ENCODE measurements at regions not wholly inside any gene's neighbourhood (a gene's known extent, or its start where the extent isn't known, plus 50 kb on each side); places are given as distances from the start of the nearest gene placed in this dataset.

DNA sequence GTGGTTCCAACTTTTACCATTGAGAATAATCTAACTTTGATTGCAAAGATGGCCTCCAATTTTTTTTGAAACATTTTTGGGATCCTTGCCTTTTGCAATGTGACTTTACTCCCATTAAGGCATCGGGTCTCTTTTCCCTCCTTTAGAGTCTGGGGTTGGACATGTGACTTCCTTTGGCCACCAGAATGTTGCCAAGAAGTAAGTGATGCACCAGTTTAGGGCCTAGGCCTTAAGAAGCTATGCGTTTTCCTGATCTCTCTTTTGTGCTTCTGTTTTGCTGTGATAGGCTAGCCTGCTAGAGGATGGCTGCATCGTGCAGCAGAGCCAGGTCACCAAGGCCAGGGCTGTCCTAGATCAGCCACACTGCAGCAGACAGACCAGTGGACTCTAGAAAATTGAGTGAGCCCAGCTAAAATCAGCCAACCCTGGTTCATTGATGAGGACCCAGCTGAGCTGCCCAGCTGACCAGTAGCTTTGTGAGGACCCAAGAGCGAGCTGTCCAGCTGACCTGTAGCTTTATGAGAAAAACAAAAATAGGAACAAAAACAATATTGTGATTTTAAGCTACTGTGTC is 594.0 kb upstream of the JAG1 start:
- no peak for DNase-seq

DNA sequence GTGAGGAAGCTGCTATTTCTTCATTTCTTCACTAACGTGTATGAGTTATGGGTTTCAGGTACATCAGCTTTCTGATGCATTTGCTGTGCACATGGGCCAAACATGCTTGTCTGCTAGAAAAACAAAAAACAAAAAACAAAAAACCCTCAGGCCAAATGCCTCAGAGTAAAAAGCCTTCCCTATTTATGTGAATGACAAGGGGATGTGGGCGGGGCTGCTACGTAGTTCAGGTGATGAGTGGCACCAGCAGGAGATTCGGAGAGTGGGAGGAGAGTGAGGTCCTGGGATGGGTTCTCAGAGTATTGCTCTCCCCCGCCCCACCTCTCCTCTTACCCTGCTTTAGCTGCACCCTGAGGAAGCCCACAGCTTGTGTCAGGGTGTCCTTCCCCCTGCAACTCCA is 596.8 kb upstream of the JAG1 start:
- DNase-seq = no peak

DNA sequence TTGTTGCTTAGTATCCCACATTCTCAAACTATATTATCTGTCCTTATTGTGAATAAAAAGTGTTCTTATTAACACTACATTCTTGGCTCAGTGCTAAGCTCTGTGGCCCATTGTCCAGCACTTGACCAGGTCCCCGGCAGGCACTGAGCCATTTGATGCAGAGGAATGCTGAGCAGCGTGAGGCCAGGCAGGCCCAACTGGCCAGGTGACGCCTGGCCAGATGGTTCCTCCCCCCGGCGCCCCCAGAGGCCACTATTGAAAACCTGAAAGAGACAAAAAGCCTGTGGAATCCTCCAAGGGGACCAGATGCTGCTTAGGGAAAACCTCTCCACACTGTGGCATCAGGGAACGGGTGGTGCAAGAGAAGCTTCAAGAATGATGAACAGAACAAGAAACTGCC is 597.5 kb upstream of the JAG1 start:
- no peak for DNase-seq

DNA sequence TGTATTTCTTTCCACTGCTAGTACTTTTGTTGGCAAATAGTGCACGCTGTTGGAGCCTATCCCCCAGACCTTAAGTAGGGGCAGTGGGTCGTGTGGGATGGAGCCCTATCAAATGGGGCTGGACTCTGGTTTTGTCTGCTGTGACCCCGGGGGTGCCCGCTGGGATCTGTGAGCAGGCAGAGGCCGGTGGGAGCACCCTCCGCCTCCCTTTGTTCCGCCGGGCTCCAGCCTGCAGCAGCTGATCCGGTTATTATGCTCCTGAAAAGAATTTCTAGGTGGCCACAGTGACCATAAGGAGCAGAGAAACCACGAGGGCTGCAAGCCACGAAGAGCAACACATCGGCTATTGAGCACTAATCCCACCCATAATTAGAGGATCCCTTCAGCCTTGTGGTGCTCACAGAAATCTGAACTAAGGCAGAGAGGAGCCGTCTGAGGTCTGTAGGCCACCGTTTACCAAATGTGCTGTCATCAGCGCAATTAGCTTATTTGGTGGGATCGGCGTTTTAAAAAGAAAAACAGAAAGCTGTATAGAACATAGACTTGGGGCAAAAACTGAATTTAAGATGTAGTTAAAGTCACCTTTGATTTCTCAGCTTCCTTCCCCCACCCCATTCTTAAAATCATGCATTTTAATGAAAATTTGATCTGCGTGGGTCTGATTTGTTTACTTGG is 598.3 kb upstream of the JAG1 start:
- DNase-seq = no peak

DNA sequence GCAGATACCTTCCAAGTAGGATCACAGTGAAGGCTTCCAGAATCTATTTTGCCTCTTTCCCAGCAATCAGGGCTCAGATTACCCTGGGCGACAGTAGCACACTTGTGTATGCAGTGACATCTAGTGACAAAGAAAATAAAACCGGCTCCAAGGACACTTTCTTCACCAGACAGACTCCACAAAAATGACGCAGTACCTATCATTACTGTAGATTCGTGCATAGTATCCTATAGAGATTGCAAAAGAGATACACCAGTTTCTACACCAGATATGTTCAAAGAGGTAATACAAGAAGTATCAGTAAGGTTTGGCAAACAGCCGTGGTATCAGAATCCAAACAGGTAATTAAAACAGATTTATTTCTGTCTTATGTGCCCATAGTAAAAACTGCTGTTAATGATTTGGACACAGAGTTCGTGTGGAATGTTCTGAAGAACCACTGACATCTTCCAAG is 600.4 kb upstream of the JAG1 start:
- peak; percentile 71 for DNase-seq

DNA sequence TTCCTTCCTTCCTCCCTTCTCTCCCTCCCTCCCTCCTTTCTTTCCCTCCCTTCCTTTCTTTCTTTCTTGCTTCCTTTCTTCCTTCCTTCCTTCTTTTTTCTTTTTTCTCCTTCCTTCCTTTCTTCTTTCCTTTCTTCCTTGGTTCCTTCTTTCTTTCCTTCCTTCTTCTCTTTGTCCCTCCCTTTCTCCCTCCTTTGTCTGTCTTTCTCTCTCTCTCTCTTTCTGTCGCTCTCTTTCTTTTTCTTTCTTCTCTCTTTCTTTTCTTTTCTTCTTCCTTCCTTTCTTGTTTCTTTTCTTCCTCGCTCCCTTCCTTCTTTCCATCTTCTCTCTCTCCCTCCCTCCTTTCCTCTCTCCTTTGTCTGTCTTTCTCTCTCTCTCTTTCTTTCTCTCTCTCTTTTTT is 601.9 kb upstream of the JAG1 start:
- no peak for DNase-seq

DNA sequence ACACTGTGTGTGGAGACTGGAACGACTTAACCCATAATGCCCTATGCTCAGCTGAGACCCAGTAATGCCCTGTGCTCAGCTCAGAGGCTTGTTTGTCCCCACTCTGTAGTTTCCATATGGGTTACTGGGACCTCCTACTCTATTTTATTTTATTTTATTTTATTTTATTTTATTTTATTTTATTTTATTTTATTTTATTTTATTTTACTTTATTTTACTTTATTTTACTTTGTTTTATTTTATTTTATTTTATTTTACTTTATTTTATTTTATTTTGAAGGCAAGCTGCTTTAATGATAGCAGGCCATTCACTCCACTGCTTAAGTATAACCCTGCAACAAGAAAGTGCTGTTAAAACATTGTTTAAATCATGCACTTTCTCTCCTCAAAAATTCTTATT is 603.4 kb upstream of the JAG1 start:
- no peak for DNase-seq

DNA sequence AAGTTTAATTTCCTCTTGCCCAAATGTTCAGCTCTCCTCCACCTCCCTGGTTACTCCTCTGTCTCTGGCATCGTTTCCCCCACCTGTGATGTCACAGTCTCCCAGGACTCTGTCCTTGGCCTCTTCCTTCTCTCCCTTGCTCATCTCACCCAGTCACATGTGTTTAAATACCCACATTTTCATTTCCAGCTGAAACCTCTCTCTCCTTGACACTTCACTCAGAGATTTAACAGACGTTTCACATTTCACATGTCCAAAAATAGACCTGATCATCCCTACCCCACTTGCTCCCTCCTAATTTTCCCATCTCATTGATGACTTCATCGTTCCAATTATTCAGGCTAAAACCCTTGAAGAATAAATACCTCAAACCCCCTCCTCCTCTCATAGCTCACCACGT is 604.1 kb upstream of the JAG1 start:
- DNase-seq = no peak

DNA sequence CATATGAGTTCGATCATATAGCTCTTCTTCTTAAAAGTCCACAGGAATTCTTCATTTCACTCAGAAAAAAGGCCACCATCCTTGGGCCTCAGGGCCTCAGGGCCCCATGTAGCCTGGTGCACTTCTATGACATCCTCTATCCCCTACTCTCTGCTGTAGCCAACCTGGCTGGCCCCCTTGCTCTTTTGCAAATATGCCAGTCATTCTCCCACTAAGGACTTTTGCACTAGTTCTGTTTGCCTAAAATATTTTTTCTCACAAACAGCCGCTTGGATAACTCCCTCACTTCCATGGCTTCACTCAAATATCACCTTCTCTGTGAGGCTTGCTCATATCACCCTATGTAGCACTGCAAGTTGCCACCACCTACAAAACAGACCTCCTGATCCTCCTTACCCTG is 604.7 kb upstream of the JAG1 start:
- DNase-seq = no peak

DNA sequence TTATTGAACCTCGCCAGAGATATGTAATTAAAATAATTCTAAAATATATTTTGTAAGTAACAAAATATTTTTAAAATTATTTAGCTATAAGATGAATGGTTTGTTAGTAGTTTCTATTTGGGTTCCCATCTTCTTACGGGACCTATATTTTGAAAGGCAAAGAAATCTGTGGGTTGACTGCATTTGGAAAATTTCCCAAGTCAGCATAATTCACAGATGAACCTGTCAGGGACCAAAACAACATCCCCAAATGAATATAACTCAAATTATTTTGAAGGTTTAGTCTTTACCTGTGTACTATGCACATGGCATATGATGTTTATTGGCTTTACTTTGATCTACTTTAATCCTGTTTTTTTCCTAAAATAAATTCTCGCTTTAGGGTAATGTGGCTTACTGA is 607.4 kb upstream of the JAG1 start:
- DNase-seq = no peak

DNA sequence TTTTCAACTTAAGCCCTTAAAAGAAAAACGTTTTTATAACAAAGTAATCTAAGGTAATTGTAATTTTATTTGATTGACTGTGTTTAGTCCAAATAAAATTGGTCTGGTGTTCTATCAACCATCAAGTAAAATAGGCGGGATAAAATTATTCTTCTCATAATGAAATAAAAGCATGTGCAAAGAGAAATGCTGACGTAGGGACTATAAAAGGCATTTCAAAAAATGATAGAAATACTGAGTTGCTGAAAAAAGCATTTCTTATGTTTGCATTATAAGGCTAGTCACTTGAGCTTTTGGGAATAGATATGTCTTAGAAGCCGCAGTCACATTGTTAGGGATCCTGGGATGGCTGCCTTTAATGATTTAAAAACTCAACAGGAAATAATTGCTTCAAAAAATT is 608.0 kb upstream of the JAG1 start:
- no peak for DNase-seq

DNA sequence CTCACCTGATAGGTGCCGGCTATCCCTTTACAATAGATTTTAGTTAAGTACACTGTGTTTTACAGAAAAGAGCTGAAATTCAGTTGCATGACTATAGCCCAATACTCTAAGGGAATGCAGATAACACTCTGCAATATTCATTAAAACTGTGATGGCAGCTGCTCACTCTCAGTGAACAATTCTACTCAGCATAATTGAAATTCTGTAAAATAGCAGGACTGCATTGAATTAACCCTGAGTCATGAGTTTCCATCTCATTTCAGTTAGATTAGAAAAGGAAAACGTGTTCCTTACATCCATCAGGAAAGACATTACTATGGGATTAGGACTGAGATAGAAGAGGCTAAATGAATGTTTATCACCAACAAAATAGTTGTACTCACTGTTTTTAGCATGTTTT is 613.3 kb upstream of the JAG1 start:
- no peak for DNase-seq

DNA sequence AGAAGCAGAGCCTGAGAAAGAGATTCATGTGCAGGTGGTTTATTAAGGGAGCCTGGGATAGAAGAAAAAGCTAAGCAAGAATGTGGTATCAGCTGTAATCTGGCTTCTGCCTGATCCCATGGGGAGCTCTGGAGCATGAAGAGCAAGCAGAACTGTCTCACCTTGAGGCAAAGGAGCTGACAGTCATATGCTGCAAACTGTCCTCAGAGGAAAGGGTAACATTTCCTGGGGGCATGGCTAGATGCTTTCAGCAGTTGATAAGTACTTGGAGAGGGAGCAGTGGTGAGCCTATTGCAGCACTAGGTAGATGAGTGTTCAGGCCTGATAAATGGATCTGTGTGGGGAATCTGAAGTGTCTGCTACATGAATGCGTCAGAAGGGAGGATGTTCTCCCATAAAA is 621.5 kb upstream of the BTBD3 start:
- no peak for DNase-seq

DNA sequence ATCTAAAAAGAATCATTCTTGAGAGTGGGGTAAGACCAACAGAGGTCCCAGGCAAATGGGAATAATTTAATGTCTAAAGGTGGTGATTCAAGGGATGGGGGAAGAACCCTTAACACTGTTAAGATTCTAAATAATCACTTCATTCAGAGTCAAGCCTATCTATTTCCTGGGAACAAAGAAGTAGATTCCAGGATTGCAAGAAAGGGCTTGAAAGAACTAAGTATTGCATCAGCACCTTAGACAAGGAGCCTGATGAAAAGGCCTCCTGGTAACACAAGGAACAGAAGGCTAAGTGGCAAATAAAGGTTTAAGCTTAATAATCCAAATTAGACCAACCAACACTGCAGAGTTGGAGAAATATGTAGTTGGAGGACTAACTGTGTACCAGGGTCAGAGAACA is 620.7 kb upstream of the BTBD3 start:
- DNase-seq = no peak

DNA sequence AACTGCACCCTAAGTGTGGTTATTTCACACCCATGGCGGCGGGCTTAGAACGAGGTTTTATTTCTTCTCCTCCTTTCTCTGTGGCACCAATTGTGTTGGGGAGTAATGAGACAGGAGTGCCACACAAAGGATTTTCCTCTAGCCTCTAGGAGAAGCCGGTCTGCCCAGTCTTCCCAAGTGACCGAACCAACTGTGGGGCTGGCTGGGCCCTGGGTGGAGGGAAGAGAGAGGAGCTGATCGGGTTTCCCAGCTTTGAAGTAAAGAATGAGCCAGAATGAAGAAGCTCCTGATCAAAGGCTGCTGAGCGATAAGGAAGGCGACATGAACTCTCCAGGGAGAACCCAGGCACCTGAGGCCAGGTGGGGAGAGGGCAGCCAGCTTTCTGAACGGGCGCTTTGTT is 616.0 kb upstream of the BTBD3 start:
- no peak for DNase-seq

DNA sequence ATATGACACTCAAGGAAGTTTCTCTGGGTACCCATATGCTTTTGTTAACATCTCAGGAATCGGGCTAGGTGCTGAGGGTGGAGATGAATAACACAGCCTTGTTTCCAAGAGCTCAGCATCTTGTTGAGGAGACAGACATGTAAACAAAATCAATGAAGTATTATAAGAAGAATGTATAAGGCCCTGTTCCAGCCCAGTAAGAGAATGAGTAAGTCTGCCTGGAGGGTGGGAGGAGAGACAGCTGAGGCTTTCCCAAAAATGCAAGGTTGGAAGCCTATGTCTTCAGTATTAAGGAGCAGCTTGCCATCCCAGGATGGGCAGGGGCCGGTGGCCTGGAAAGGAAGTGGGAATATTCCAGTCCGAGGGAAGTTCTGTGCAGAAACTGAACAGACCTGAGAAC is 615.3 kb upstream of the BTBD3 start:
- DNase-seq = no peak

DNA sequence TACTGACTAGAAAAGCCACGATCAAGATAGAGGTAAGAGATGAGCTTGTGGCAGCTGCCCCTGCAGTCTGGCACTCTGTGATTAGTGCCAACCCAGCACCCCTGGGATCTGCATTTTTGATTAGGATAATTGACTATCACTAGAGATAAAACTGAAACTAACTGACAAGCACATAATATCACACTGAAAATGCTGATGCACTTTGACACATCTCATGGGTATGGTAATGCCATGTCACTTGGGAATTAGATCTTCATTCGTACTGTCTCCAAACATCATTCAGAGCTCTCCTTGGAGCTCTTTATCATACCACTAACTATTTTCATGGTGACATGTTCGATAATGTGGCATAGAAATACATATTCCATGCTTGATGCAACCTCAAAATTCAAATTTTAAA is 612.9 kb upstream of the BTBD3 start:
- DNase-seq = no peak

DNA sequence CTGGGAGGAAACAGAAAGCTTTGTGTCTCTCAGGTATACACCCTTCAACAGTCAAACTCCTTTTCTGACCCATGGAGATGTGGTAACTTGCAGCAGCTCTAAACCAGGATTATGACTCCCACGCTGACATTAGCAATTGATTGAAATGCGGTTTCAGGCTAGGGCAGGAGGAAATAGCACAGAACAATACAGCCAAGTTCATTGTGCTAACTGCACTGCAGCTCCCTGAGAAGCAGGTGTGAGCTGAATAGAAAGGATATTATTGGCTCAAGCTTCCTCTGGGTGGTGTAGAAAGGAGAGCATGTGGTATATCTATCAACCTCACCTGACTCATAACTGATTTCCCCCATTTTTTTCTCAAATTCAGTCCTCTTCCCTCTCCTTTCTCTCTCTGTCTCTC is 612.3 kb upstream of the BTBD3 start:
- DNase-seq = no peak

DNA sequence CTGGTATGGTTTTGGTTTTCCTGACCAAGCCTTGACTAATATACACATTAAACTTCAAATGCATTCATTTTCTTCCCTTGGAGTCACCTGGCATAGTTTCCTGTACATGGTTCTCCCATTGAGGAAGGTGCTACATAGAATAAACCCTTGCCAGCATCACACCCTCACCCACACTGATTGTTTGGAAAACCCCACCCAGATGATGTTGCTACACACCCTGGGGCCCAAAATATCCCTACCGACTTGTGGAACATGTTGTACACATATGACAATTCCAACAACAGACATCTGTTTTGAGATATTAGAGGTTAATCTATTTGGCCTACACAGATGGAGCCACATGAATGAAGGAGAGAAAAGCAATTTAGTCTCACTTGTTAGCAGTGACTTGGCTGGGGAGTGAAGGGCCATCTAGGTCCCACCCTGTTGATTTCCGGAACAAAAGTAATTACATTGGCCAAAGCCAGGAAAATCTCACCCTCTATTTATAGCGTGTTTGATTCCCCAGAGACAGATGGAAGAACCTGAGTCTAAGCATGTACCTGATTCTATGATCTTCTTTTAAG is 606.0 kb upstream of the BTBD3 start:
- no peak for DNase-seq

DNA sequence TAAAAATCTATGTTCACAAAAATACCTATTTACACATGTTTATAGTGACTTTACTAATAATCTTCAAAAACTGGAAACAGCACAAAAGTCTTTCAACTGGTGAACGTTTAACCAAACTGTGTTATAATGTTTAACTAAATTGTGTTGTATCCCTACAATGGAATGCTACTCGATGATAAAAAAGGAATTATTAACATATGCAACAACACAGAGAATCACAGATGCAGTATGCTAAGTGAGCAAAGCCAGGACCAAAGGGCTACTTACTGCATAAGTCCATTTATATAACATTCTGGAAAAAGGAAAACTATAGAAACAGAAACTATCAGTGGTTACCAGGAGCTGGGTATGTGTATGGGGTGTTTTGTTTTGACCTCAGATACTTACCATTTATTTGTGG is 602.2 kb upstream of the BTBD3 start:
- peak; percentile 7 for DNase-seq

DNA sequence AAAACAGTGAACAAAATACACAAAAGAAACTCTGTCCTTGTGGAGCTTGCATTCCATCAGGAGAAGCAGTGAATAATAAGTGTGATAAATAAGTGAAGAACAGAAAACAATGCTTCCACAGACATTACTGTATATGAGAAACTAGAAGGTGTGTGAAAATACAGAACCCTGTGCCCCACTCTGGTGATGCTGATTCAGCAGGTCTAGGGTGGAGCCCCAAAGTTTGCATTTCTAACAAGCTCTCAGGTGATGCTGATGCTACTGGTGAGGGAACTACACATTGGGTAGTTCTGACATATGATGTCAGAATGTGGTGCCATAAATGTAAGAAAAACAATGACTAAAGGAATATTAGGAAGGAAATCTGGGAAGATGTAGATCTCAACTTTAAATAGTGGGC is 601.4 kb upstream of the BTBD3 start:
- no peak for DNase-seq

DNA sequence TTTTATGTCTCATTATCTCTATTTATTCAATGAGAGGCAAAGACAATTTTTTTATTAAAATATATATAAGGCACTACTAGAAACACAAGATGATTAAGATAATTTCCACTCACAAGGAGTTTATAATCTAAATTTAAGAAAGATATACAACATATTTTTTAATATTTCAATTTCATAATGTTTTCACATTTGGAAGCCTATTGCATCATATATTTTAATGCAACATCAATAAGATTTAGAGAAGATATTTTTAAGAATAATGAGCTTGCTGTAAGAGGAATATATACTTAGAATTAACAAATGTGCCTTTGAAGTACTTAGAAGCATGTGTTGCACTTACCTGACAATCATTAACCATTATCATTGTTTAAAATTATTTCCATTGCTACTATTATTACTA is 597.7 kb upstream of the BTBD3 start:
- DNase-seq = no peak

DNA sequence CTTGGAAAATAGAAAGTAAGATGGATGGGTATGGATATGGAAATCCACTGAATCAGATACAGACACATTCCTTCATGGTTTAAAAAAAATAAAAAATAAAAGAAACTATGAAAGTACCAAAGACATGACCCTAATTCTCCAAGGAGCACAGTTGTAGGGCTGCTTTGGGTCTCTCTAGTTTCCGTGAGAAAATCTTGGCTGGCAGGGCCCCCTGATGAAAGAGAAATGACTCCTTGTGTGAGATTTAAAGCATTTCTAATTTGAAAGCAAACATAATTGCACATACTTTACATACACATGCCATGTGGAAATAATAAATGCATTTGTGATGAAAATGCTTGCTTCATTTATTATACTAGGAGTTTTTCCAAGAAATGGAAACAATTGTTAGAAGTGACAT is 593.9 kb upstream of the BTBD3 start:
- DNase-seq = no peak

DNA sequence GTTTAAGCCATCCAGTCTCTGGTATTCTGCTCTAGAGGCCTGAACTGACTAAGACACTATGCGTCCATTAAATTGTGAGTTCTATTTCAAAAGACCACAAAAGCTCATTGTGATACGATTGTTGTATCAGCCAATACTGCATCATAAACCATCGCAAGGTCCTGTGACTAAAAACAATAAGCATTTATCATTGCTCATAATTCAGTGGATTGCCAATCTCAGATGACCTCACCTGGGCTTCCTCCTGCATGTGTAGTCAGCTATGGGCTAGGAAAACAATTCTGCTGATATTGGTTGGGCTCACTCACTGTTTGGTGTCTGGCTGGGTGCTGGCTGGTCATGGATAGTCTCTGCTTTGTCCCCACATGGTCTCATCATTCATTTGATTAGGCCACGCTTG is 592.7 kb upstream of the BTBD3 start:
- peak; percentile 42 for DNase-seq

DNA sequence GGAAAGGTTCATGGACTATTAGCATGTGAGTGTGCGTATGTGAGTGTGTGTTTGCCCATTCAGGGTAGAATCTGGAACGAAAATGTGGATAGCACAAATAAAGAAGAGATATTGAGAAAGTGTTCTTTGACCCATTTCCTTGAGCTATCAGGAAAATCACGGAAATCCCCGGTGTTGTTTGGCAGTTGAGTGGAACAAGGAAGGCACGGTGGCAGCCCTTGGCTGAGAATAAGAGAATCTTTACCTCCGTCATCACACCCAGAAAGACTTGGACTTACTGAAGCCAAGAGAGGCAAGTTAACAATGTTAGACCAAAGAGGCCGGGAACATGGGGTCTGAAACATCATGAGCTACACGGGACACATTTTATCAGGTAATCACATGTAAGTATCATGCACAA is 588.9 kb upstream of the BTBD3 start:
- DNase-seq = no peak
